DND-41 (cell line): ENCODE measurements at regions not wholly inside any gene's neighbourhood (a gene's known extent, or its start where the extent isn't known, plus 50 kb on each side); places are given as distances from the start of the nearest gene placed in this dataset.
"Not testable (repeated sequence)": the region's sequence is repeated elsewhere in the genome, so short reads cannot be mapped to it uniquely, and the experiment has no call there.

Experiments used
- ATAC-seq: fragments of 200-7000 bp; cut with Tn5 transposase; 3 replicates; pipeline ENCODE4 v1.9.1; 2021; ENCODE audit warnings: low read depth; ENCODE audit not compliant: insufficient read depth
- DNase-seq: peaks from one replicate; pipeline ENCODE4 v3.0.0-alpha.2; 2020
- H2AFZ ChIP-seq: 2 replicates; pipeline ENCODE4 v1.6.0; 2012; ENCODE audit warnings: low read depth, low read length
- H3K27ac ChIP-seq: 2 replicates; pipeline ENCODE4 v1.5.1; 2012; ENCODE audit warnings: low read length, inconsistent platforms
- H3K27me3 ChIP-seq: fragments of 200-600 bp; sonication (generic); 2 replicates; pipeline ENCODE4 v1.6.0; 2012; ENCODE audit warnings: low read length, mild to moderate bottlenecking, inconsistent platforms; ENCODE audit not compliant: insufficient read depth, poor library complexity
- H3K36me3 ChIP-seq: 2 replicates; pipeline ENCODE4 v1.5.1; 2012; ENCODE audit warnings: low read length, inconsistent platforms; ENCODE audit not compliant: insufficient read depth
- H3K4me1 ChIP-seq: 2 replicates; pipeline ENCODE4 v1.5.1; 2012; ENCODE audit warnings: mild to moderate bottlenecking, low read length; ENCODE audit not compliant: insufficient read depth
- H3K4me2 ChIP-seq: 2 replicates; pipeline ENCODE4 v1.6.0; 2012; ENCODE audit warnings: mild to moderate bottlenecking, moderate library complexity, low read length, inconsistent platforms; ENCODE audit not compliant: insufficient read depth
- H3K4me3 ChIP-seq, 2 experiments: fragments of 200-600 bp in 1 of 2; shearing (Covaris generic) in 1 of 2; 2 replicates each; pipeline ENCODE4 v1.5.1; 2012 to 2016; ENCODE audit warnings: inconsistent platforms in 2 of 2, low read length in 2 of 2, mild to moderate bottlenecking in 2 of 2, low read depth in 1 of 2, moderate library complexity in 1 of 2
- H3K79me2 ChIP-seq: 2 replicates; pipeline ENCODE4 v1.6.0; 2012; ENCODE audit warnings: low read length, inconsistent platforms; ENCODE audit not compliant: insufficient read depth
- H3K9ac ChIP-seq: 2 replicates; pipeline ENCODE4 v1.6.0; 2012; ENCODE audit warnings: low read depth, mild to moderate bottlenecking, inconsistent platforms, low read length, moderate library complexity
- H3K9me3 ChIP-seq: 2 replicates; pipeline ENCODE4 v1.5.1; 2012; ENCODE audit warnings: low read length, moderate library complexity, mild to moderate bottlenecking, inconsistent platforms; ENCODE audit not compliant: insufficient read depth, severe bottlenecking
- H4K20me1 ChIP-seq: 2 replicates; pipeline ENCODE4 v1.6.0; 2012; ENCODE audit warnings: low read length; ENCODE audit not compliant: insufficient read depth
- EZH2 ChIP-seq: IDR thresholded peaks from 3 replicates; pipeline ENCODE4 v1.6.1; 2012; ENCODE audit warnings: borderline replicate concordance, low read depth, mild to moderate bottlenecking, moderate library complexity, low read length, inconsistent platforms; ENCODE audit not compliant: severe bottlenecking
- TF ChIP-seq, protein P1 (sequence below): IDR thresholded peaks from 2 replicates; pipeline ENCODE4 v1.5.1; 2012; ENCODE audit warnings: borderline replicate concordance, low read length, moderate library complexity, mild to moderate bottlenecking; ENCODE audit not compliant: poor library complexity, severe bottlenecking; ENCODE audit errors: extremely low read depth

DNA sequence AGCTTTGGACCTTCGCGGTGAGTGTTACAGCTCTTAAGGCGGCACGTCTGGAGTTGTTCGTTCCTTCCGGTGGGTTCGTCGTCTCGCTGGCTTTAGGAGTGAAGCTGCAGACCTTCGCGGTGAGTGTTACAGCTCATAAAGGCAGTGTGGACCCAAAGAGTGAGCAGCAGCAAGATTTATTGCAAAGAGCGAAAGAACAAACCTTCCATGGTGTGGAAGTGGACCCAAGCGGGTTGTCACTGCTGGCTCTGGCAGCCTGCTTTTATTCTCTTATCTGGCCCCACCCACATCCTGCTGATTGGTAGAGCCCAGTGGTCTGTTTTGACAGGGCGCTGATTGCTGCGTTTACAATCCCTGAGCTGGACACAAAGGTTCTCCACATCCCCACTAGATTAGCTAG is 396.1 kb upstream of the LCORL start:
- not testable (repeated sequence) for H3K9me3 ChIP-seq, ATAC-seq, H3K27me3 ChIP-seq, DNase-seq, H3K79me2 ChIP-seq, H3K4me2 ChIP-seq, H2AFZ ChIP-seq, H4K20me1 ChIP-seq, H3K9ac ChIP-seq, H3K4me1 ChIP-seq, H3K27ac ChIP-seq, H3K36me3 ChIP-seq, H3K4me3 ChIP-seq

DNA sequence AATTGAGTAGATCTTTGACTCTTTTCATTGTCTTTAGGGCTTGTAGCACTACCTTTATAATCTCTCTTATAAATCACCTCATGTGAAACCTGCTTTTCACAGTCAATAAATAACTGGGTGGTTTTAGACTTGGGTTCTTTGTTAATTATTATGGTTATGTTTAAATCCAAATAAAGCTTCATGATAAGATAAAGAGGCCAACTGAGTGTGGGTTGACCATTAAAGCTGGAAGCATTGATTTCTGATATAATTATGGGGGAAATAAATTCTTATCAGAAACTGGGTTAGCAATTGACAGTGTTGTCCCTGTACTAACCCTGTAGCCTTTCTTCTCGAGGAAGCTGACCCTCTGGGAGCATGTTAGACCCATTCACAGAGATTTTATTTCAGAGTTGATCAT is 384.7 kb upstream of the LCORL start:
- Histone ChIP-seq H3K4me3 (no peak overlapping the region), H4K20me1 (no peaks in the 10 kb centered on the region), H3K9ac (no peak overlapping the region), H3K79me2 (no peaks in the 10 kb centered on the region), H3K4me1 (no peaks in the 10 kb centered on the region), H3K36me3 (no peaks in the 10 kb centered on the region), H2AFZ (no peak overlapping the region), H3K9me3 (no peaks in the 10 kb centered on the region), H3K27ac (no peak overlapping the region), H3K4me2 (no peak overlapping the region), H3K27me3 (no peaks in the 10 kb centered on the region)
- ATAC-seq = no peak
- no peak for DNase-seq
- TF ChIP-seq EZH2 = no peak
- TF ChIP-seq, protein P1, sequence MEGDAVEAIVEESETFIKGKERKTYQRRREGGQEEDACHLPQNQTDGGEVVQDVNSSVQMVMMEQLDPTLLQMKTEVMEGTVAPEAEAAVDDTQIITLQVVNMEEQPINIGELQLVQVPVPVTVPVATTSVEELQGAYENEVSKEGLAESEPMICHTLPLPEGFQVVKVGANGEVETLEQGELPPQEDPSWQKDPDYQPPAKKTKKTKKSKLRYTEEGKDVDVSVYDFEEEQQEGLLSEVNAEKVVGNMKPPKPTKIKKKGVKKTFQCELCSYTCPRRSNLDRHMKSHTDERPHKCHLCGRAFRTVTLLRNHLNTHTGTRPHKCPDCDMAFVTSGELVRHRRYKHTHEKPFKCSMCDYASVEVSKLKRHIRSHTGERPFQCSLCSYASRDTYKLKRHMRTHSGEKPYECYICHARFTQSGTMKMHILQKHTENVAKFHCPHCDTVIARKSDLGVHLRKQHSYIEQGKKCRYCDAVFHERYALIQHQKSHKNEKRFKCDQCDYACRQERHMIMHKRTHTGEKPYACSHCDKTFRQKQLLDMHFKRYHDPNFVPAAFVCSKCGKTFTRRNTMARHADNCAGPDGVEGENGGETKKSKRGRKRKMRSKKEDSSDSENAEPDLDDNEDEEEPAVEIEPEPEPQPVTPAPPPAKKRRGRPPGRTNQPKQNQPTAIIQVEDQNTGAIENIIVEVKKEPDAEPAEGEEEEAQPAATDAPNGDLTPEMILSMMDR = no peak

DNA sequence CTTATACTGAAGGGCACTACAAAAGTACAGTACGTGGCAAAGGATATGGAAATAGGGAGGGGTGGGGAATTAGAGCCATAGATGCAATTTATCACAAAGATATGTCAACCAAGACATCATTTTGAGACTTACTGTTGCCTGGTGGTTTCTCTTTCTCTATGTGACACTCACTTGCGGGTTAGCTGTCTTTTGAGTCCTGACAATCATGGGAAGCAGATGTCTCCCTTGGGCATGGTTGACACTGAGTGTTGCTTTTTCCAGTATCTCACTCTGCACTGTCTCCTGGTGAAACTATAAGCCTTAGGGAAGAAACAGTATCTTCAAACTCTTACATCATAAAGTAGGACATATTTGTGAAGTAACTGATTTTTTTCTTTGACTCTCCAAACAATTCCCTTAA is 383.5 kb upstream of the LCORL start:
- TF ChIP-seq, protein P1 = no peak
- TF ChIP-seq EZH2 = no peak
- H4K20me1 ChIP-seq = no peaks in the 10 kb centered on the region

DNA sequence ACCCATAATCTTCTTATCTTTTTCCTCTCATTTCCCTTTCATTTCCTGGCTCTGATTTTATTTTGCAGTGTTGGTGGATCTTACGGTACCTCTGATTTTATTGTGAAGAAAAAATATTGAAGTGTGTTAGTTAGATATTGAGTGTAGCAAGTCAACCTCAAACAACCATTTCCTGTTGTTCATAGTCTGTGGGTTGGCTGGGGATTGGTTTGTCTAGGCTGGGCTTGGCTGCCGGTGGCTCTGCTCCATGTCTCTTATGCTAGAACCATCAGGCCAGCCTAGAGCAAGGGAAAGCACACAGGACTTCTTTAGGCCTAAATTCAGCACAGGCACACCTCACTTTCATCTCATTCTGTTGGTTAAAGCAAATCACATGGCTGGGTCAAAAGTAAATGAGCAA is 383.1 kb upstream of the LCORL start:
- Histone ChIP-seq H3K9me3 (no peaks in the 10 kb centered on the region), H3K36me3 (no peaks in the 10 kb centered on the region), H3K4me3 (no peak overlapping the region), H2AFZ (no peak overlapping the region), H3K9ac (no peak overlapping the region), H3K27me3 (no peaks in the 10 kb centered on the region), H3K79me2 (no peaks in the 10 kb centered on the region), H4K20me1 (no peaks in the 10 kb centered on the region), H3K27ac (no peak overlapping the region), H3K4me1 (no peaks in the 10 kb centered on the region), H3K4me2 (no peak overlapping the region)
- TF ChIP-seq, protein P1 = no peak
- TF ChIP-seq EZH2 = no peak
- DNase-seq (no peak), ATAC-seq (peak; percentile 40; the same call in 1 of the 3 replicates)

More for the DNA sequence above, 383.5 kb upstream of the LCORL start:
- DNase-seq (no peak), ATAC-seq (no peak)
- H3K4me2 ChIP-seq = no peak overlapping the region
- H3K9ac ChIP-seq = no peak overlapping the region
- H3K9me3 ChIP-seq = no peaks in the 10 kb centered on the region
- H3K4me3 ChIP-seq = no peak overlapping the region
- no peaks in the 10 kb centered on the region for H3K79me2 ChIP-seq
- no peaks in the 10 kb centered on the region for H3K36me3 ChIP-seq
- no peaks in the 10 kb centered on the region for H3K27me3 ChIP-seq
- no peak overlapping the region for H2AFZ ChIP-seq
- no peaks in the 10 kb centered on the region for H3K4me1 ChIP-seq
- H3K27ac ChIP-seq = no peak overlapping the region
